ENCODE measurements at regions not wholly inside any gene's neighbourhood (a gene's known extent, or its start where the extent isn't known, plus 50 kb on each side); places are given as distances from the start of the nearest gene placed in this dataset.
"Not testable (repeated sequence)": the region's sequence is repeated elsewhere in the genome, so short reads cannot be mapped to it uniquely, and the experiment has no call there.

GRCh38 chr12:29889737-29890136, 106.0 kb upstream of the TMTC1 start:
- intact Hi-C loops (cut with DNase I) = loop anchor here (10.0 kb wide), 1 partner anchor 335 kb away; no protein-coding TSS in a partner anchor
- Histone ChIP-seq H3K36me3 (no peaks in the 10 kb centered on the region), H3K4me1 (no peaks in the 10 kb centered on the region), H3K4me3 (no peak overlapping the region), H3K27me3 (no peaks in the 10 kb centered on the region), H3K9me3 (no peaks in the 10 kb centered on the region), H3K27ac (no peak overlapping the region)
- TF ChIP-seq EP300 (IDR thresholded peaks at IDR 0.05) = no peak
- TF ChIP-seq POLR2AphosphoS5 (IDR thresholded peaks at IDR 0.05) = no peak
- TF ChIP-seq, protein P1, sequence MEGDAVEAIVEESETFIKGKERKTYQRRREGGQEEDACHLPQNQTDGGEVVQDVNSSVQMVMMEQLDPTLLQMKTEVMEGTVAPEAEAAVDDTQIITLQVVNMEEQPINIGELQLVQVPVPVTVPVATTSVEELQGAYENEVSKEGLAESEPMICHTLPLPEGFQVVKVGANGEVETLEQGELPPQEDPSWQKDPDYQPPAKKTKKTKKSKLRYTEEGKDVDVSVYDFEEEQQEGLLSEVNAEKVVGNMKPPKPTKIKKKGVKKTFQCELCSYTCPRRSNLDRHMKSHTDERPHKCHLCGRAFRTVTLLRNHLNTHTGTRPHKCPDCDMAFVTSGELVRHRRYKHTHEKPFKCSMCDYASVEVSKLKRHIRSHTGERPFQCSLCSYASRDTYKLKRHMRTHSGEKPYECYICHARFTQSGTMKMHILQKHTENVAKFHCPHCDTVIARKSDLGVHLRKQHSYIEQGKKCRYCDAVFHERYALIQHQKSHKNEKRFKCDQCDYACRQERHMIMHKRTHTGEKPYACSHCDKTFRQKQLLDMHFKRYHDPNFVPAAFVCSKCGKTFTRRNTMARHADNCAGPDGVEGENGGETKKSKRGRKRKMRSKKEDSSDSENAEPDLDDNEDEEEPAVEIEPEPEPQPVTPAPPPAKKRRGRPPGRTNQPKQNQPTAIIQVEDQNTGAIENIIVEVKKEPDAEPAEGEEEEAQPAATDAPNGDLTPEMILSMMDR (IDR thresholded peaks at IDR 0.05) = peak in 3 of 4 experiments; percentile 10 to 48 (median 20)
- 55 to 60% methylated on average over 5 of the region's 5 CpGs for WGBS, 2 donors
- DNase-seq = peak; percentile 67

- TF ChIP-seq POLR2AphosphoS5 (IDR thresholded peaks at IDR 0.05) = no peak
- WGBS, 2 donors = 92 to 93% methylated on average over 21 of the region's 21 CpGs
- Histone ChIP-seq H3K27ac (no peak overlapping the region), H3K36me3 (no peaks in the 10 kb centered on the region), H3K27me3 (no peaks in the 10 kb centered on the region), H3K4me1 (no peaks in the 10 kb centered on the region), H3K4me3 (no peak overlapping the region), H3K9me3 (no peaks in the 10 kb centered on the region)
- DNase-seq = no peak
- intact Hi-C loops (cut with DNase I) = loop anchor here (10.0 kb wide), 1 partner anchor 334 kb away; no protein-coding TSS in a partner anchor
Observed at GRCh38 chr12:29888777-29889176, 105.0 kb upstream of the TMTC1 start.

GRCh38 chr12:29884957-29885356, 101.2 kb upstream of the TMTC1 start:
- 59 to 68% methylated on average over 4 of the region's 4 CpGs for WGBS, 2 donors
- intact Hi-C loops (cut with DNase I) = loop anchor here (10.0 kb wide), 1 partner anchor 330 kb away; no protein-coding TSS in a partner anchor

DNA sequence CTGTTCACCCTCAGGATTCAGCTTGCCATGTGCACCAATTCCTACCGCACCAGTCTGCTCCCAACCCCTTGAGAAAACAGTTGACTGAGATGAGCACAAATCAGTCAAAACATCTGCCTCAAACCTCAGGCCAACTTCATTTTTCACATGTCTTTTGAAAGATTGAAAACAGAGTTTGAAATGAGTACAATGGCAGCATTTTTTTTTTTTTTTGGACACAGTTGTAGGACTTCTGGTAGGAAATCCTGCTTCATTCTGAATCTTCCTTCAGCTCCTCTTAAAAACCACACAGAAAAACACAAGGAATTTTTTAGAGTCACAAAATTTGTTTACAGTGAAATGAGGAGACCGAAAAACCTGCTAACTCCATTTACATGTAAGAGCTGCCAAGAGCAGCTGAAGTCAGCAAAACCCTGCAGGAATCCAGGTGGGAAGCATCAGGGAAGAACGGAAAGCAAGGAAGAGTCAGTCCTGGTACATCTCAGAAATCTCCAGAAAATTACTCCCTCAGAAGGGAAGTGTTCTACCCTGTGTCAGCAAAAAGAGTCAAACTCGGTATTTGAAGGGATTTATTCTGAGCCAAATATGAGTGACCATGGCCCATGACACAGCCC, 100.3 kb upstream of the TMTC1 start:
- TF ChIP-seq POLR2AphosphoS5 (IDR thresholded peaks at IDR 0.05) = no peak
- H3K36me3 ChIP-seq = no peaks in the 10 kb centered on the region
- no peaks in the 10 kb centered on the region for H3K27me3 ChIP-seq
- intact Hi-C loops (cut with DNase I) = loop anchor here (10.0 kb wide), 1 partner anchor 329 kb away; no protein-coding TSS in a partner anchor
- no peaks in the 10 kb centered on the region for H3K4me1 ChIP-seq
- no peaks in the 10 kb centered on the region for H3K9me3 ChIP-seq
- H3K4me3 ChIP-seq = no peak overlapping the region
- 80 to 84% methylated on average over 4 of the region's 4 CpGs for WGBS, 2 donors
- no peak for DNase-seq
- H3K27ac ChIP-seq = no peak overlapping the region

More at GRCh38 chr12:29884957-29885356, 101.2 kb upstream of the TMTC1 start:
- not testable (repeated sequence) for H3K27ac ChIP-seq, H3K4me1 ChIP-seq, DNase-seq, H3K27me3 ChIP-seq, H3K4me3 ChIP-seq, H3K36me3 ChIP-seq, H3K9me3 ChIP-seq

GRCh38 chr12:29883525-29883924, 99.8 kb upstream of the TMTC1 start:
- no peaks in the 10 kb centered on the region for H3K4me1 ChIP-seq
- intact Hi-C loops (cut with DNase I) = loop anchor here (10.0 kb wide), 1 partner anchor 329 kb away; no protein-coding TSS in a partner anchor
- DNase-seq = no peak
- no peaks in the 10 kb centered on the region for H3K9me3 ChIP-seq
- TF ChIP-seq, protein P1 (IDR thresholded peaks at IDR 0.05) = no peak
- no peak for TF ChIP-seq POLR2AphosphoS5 (IDR thresholded peaks at IDR 0.05)
- no peak overlapping the region for H3K4me3 ChIP-seq
- no peak overlapping the region for H3K27ac ChIP-seq
- no peaks in the 10 kb centered on the region for H3K27me3 ChIP-seq
- H3K36me3 ChIP-seq = no peaks in the 10 kb centered on the region

DNA sequence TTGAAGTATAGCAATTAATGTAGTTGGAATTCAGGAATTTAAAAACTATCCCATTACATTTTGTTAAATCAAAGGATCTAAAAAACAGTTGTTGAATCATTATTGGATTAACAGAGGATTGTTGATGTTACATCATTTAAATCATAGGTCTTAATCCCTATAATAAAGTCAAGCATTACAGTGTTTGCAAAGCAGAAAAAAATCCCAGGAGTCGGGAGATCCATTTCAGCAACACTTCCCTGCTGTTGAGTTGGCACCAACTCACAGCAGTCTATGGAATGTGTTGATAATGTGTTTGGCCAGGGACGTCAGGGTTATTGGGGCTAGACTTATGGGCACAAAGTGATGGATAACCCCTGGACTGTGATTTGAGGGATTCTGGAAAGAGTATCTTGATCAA, 99.1 kb upstream of the TMTC1 start:
- Histone ChIP-seq H3K27me3 (no peaks in the 10 kb centered on the region), H3K9me3 (no peaks in the 10 kb centered on the region), H3K27ac (no peak overlapping the region), H3K4me3 (no peak overlapping the region), H3K36me3 (no peaks in the 10 kb centered on the region), H3K4me1 (no peaks in the 10 kb centered on the region)
- no peak for DNase-seq
- 56 to 73% methylated on average over 2 of the region's 2 CpGs for WGBS, 2 donors
- TF ChIP-seq EP300 (IDR thresholded peaks at IDR 0.05) = no peak
- no peak for TF ChIP-seq POLR2A (IDR thresholded peaks at IDR 0.05)
- TF ChIP-seq POLR2AphosphoS5 (IDR thresholded peaks at IDR 0.05) = no peak
- TF ChIP-seq, protein P1 (IDR thresholded peaks at IDR 0.05) = no peak
- intact Hi-C loops (cut with DNase I) = loop anchor here (10.0 kb wide), 1 partner anchor 328 kb away; no protein-coding TSS in a partner anchor

Measured in sigmoid colon (tissue), 6 donors.